ENCODE measurements at regions not wholly inside any gene's neighbourhood (a gene's known extent, or its start where the extent isn't known, plus 50 kb on each side); places are given as distances from the start of the nearest gene placed in this dataset.
"Not testable (repeated sequence)": the region's sequence is repeated elsewhere in the genome, so short reads cannot be mapped to it uniquely, and the experiment has no call there.

DNA sequence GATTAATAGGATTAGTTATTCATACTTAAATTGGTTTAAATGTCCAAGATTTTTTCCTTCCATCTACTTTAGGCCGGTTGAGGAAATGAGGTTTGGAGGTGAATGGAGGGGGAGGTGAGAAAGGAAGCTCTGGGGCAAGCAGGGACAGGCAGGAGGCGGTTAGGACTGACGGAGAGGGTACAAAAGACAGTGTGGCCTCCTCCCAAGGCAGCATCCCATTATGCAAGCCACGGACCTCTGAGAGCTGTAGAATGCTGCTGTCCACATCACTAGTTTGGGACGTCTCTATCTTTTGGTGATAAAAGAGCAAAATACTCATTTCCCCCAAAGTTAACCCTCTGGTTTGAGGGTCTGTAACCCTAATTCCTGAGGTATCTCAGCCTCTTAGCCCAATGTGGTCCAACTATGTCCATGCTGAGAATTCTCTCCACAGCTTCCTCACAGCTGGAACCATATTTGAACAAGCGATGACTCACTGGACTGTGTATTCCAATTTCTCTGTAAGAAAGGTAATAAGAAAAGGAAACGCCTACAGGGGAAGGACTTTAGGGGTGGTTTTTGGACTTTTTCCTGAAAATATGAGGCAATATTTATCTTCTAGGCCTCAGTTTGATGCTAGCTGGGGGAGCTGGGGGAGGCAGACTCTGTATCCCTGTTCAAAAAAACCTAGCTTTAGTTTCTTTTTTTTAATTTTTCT is 172.2 kb downstream of the TFAP2B start:
- no peak overlapping the region for H3K27ac Mint-ChIP-seq
- intact Hi-C loops (cut with micrococcal nuclease) = no loop called here
- H3K4me1 Mint-ChIP-seq (ENCODE audit: low read depth) = no peaks in the 10 kb centered on the region
- H3K9me3 Mint-ChIP-seq = no peaks in the 10 kb centered on the region
- H3K27me3 Mint-ChIP-seq (ENCODE audit: insufficient read depth) = peaks cover 2% of the 10 kb centered on the region
- DNase-seq (ENCODE audit: low spot score) = no peak
- H3K36me3 Mint-ChIP-seq (ENCODE audit: low read depth) = no peaks in the 10 kb centered on the region
- no peak overlapping the region for H3K4me3 Mint-ChIP-seq

DNA sequence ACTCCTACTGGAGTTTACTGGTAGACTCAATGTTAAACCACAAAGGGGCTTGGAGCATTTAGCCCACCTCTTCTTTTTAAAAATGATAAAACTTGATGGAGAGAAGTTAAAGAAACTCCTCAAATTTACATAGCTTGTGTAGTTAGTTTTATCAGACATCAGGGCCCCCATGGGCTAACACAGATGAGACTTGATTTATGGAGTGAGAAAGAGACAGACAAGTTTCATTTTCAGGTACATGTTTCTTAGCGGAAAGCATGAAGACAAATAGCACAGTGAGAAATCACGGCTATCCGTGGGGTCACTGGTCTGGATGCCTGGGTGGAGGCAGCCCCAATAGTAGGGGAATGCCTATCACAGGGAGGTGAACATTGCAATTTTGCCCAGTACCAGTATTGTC is 173.6 kb downstream of the TFAP2B start:
- peaks cover 2% of the 10 kb centered on the region for H3K27me3 Mint-ChIP-seq (ENCODE audit: insufficient read depth)
- no peak overlapping the region for H3K27ac Mint-ChIP-seq
- no peak overlapping the region for H3K4me3 Mint-ChIP-seq
- no peaks in the 10 kb centered on the region for H3K4me1 Mint-ChIP-seq (ENCODE audit: low read depth)
- no peaks in the 10 kb centered on the region for H3K9me3 Mint-ChIP-seq
- no peak for DNase-seq (ENCODE audit: low spot score)
- H3K36me3 Mint-ChIP-seq (ENCODE audit: low read depth) = no peaks in the 10 kb centered on the region
- intact Hi-C loops (cut with micrococcal nuclease) = no loop called here

DNA sequence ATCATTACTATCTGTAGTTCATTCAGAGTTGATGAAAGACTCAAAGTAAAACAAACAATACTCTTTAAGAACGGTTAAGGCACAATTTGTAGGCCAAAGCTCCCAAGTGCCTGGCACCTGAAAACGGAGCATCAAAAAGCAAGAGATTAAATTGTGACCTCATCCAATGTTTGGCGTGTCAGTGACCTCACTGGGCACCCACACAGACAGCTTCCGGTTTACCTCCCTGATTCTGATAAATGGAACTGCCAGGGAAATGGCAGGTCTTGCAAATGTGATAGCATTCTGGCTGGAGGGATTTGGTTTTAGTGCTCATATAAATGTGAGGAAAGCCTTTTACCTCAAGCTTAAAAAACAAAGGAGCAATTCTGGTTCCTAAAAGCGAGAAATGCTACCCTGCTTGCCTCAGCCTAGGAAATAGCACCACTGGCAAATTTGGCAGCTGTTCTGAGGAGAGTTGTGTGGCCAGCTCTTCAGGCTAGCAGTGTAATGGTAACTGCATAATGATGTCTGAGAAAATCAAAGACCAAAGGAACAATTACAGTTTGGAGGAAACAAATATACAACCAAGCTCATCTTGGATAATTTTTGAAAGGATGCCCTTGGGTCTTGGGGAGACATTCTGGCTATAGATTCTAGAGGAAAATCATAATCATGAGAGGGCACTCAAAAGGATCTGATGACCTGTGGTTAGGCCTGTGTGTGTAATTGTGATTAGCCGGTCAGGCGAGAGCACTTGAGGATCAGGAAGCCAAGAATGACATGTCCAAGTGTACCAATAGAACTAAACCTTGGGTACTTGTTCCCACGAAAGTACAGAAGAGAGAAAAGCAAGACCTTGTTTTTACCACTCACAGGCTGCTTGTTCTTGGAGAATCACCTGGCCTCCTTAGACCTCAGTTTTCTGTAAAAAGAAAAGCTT is 174.3 kb downstream of the TFAP2B start:
- peaks cover 2% of the 10 kb centered on the region for H3K27me3 Mint-ChIP-seq (ENCODE audit: insufficient read depth)
- H3K36me3 Mint-ChIP-seq (ENCODE audit: low read depth) = no peaks in the 10 kb centered on the region
- no peak overlapping the region for H3K4me3 Mint-ChIP-seq
- H3K4me1 Mint-ChIP-seq (ENCODE audit: low read depth) = no peaks in the 10 kb centered on the region
- no peak overlapping the region for H3K27ac Mint-ChIP-seq
- intact Hi-C loops (cut with micrococcal nuclease) = no loop called here
- DNase-seq (ENCODE audit: low spot score) = no peak
- no peaks in the 10 kb centered on the region for H3K9me3 Mint-ChIP-seq

DNA sequence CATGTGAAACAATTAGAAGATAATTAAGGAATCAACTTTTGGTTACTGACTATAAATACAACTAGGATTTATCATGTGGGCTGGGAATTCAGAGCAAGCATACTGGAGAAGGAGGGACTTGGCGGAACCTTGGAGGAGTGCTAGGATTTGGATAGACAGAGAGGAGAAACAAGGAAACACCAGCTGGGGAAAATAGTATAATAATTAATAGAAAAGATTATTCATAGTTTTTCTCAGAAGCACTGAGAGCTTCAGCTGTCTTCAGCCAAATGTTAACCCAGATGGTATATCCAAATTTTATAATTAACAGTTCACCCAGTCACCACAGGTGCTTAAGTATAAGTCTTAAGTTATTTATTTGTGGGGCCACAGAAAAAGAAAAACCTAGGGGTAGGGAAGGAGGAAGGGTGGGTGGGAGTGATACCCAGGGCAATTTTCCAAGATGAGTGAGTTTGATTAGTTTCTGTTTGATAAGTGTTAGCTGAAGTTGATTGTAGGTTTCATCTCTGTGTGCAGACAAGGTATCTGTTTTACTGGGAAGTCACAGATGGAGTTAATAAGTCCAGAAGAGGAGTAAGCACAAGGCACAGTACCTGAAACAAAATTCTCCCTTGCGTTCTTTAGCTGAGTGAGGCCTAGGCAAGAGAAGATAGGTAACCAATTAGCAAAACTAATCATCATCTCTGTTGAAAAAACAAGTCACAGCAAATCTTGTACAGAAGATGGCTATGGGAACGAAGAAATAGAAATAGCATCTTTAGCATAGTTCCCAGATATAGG is 175.5 kb downstream of the TFAP2B start:
- no peak for DNase-seq (ENCODE audit: low spot score)
- no peaks in the 10 kb centered on the region for H3K9me3 Mint-ChIP-seq
- H3K4me1 Mint-ChIP-seq (ENCODE audit: low read depth) = no peaks in the 10 kb centered on the region
- H3K36me3 Mint-ChIP-seq (ENCODE audit: low read depth) = no peaks in the 10 kb centered on the region
- H3K27ac Mint-ChIP-seq = no peak overlapping the region
- intact Hi-C loops (cut with micrococcal nuclease) = no loop called here
- no peak overlapping the region for H3K4me3 Mint-ChIP-seq
- H3K27me3 Mint-ChIP-seq (ENCODE audit: insufficient read depth) = peaks cover 2% of the 10 kb centered on the region

DNA sequence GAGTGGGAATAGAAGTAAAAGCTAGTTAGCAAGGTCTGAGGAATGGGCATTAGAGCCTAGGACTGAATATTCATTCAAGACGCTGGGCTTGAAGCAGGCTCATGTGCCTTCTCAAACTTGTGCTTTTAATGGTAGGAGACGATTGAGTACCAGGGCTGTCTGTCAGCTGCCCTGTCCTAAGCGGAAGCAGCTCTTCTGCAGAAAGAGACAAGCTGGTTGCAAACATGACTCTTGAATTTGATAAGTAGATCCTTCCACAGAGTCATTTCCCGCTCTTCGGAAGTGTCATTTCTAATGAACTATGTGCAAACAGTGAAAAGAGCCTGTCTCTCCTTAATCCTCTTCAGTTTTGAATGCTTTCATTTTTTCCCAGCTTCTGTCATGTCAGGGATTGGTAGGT is 176.4 kb downstream of the TFAP2B start:
- no peak for DNase-seq (ENCODE audit: low spot score)
- intact Hi-C loops (cut with micrococcal nuclease) = no loop called here
- Mint-ChIP-seq H3K36me3 (ENCODE audit: low read depth) (no peaks in the 10 kb centered on the region), H3K27ac (no peak overlapping the region), H3K4me3 (no peak overlapping the region), H3K27me3 (ENCODE audit: insufficient read depth) (peaks cover 2% of the 10 kb centered on the region), H3K4me1 (ENCODE audit: low read depth) (no peaks in the 10 kb centered on the region), H3K9me3 (no peaks in the 10 kb centered on the region)

DNA sequence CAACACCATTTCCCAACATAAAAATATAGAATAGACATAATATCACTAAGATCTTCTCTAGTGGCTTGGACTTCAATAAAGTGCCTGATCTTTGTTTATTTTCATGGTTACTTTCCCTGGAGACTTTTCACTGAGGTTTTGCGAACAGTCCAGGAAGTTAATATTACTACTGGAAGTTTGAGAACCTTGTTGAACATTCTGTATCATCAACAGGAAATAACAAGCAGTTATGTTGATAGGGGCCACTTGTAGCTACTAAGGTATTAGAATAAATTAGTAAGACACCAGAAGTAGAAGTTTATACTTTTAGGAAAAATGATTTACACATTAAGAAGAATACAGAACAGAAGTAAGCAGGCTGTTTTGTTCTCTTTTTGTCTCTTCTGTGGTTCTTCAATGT is 180.2 kb downstream of the TFAP2B start:
- Mint-ChIP-seq H3K4me1 (ENCODE audit: low read depth) (no peaks in the 10 kb centered on the region), H3K27me3 (ENCODE audit: insufficient read depth) (peaks cover 2% of the 10 kb centered on the region), H3K36me3 (ENCODE audit: low read depth) (no peaks in the 10 kb centered on the region), H3K9me3 (no peaks in the 10 kb centered on the region), H3K27ac (no peak overlapping the region), H3K4me3 (no peak overlapping the region)
- DNase-seq (ENCODE audit: low spot score) = no peak
- intact Hi-C loops (cut with micrococcal nuclease) = no loop called here

DNA sequence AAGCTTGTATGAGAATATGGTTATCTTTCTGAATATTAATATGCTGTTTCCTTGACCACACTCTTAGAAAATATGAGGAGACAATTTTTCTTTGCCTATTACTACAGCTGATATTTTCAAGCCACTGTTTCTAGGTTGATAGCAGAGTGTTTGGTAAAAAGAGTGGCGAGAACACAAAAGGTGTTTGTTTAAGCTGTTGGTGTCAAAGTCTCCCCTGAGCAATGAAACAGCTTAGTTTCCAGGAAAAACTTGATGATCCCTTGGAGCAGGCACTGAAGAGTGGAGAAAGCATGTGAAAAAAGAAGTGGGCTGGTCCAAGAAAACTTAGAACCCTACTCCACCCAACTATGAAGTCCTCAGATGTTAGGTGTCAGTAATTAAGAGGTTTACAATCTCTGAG is 182.7 kb downstream of the TFAP2B start:
- no peak overlapping the region for H3K4me3 Mint-ChIP-seq
- no peak overlapping the region for H3K27ac Mint-ChIP-seq
- DNase-seq (ENCODE audit: low spot score) = no peak
- H3K36me3 Mint-ChIP-seq (ENCODE audit: low read depth) = no peaks in the 10 kb centered on the region
- intact Hi-C loops (cut with micrococcal nuclease) = no loop called here
- no peaks in the 10 kb centered on the region for H3K9me3 Mint-ChIP-seq
- H3K4me1 Mint-ChIP-seq (ENCODE audit: low read depth) = no peaks in the 10 kb centered on the region
- no peaks in the 10 kb centered on the region for H3K27me3 Mint-ChIP-seq (ENCODE audit: insufficient read depth)

DNA sequence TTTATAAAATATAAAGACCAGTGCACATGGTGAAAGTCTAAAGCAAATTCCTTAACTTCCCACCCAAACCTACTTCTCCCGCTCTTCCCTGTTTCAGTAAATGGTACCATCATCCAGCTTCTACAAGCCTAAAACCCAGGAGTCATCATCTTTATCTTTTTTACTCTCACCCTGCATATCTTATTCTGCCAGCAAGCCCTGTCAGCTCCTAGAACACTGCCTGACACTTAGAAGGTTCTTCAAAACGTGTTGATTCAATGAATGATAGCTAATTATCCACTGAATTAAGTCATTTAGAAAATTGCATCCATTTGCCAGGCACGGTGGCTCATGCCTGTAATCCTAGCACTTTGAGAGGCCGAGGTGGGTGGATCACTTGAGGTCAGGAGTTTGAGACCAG is 185.7 kb downstream of the TFAP2B start:
- intact Hi-C loops (cut with micrococcal nuclease) = no loop called here
- H3K4me3 Mint-ChIP-seq = no peak overlapping the region
- H3K27ac Mint-ChIP-seq = no peak overlapping the region
- no peaks in the 10 kb centered on the region for H3K36me3 Mint-ChIP-seq (ENCODE audit: low read depth)
- H3K4me1 Mint-ChIP-seq (ENCODE audit: low read depth) = no peaks in the 10 kb centered on the region
- no peaks in the 10 kb centered on the region for H3K9me3 Mint-ChIP-seq
- no peak for DNase-seq (ENCODE audit: low spot score)
- H3K27me3 Mint-ChIP-seq (ENCODE audit: insufficient read depth) = no peaks in the 10 kb centered on the region

DNA sequence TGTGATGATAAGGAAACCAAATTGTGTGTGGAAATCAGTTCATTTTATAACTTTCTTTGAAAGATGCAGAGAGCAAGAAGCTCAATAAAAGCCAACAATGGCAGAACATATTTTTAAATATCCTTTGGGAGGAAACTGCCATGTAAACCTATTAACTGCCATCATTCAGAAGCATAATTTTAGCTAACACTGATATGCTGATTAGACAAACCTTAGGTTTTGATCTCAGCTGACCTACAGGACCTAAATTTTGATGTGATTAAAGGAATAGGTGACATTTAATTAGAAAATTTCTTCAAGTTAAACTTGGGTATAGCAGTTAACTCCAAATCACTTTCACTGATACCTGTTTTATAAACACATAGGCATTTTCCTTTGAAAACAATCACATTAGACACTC is 187.1 kb downstream of the TFAP2B start:
- Mint-ChIP-seq H3K9me3 (no peaks in the 10 kb centered on the region), H3K27ac (no peak overlapping the region), H3K4me1 (ENCODE audit: low read depth) (no peaks in the 10 kb centered on the region), H3K36me3 (ENCODE audit: low read depth) (no peaks in the 10 kb centered on the region), H3K27me3 (ENCODE audit: insufficient read depth) (no peaks in the 10 kb centered on the region), H3K4me3 (no peak overlapping the region)
- intact Hi-C loops (cut with micrococcal nuclease) = no loop called here
- no peak for DNase-seq (ENCODE audit: low spot score)

DNA sequence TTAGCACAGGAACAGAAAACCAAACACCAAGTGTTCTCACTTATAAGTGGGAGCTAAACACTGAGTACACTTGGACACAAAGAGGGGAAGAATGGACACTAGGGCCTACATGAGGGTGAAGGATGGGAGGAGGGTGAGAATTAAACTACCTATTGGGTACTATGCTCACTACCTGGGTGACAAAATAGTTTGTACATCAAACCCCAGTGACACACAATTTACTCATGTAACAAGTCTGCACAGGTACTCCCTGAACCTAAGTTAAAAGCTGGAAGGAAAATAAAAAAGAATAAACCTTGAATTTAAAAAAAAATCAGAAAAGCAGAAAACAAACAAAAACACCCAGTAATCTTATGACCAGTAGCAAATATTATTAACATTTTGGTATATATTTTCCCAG is 188.6 kb downstream of the TFAP2B start:
- Mint-ChIP-seq H3K4me3 (no peak overlapping the region), H3K27ac (no peak overlapping the region), H3K27me3 (ENCODE audit: insufficient read depth) (no peaks in the 10 kb centered on the region), H3K36me3 (ENCODE audit: low read depth) (no peaks in the 10 kb centered on the region), H3K9me3 (no peaks in the 10 kb centered on the region), H3K4me1 (ENCODE audit: low read depth) (no peaks in the 10 kb centered on the region)
- intact Hi-C loops (cut with micrococcal nuclease) = no loop called here
- no peak for DNase-seq (ENCODE audit: low spot score)

DNA sequence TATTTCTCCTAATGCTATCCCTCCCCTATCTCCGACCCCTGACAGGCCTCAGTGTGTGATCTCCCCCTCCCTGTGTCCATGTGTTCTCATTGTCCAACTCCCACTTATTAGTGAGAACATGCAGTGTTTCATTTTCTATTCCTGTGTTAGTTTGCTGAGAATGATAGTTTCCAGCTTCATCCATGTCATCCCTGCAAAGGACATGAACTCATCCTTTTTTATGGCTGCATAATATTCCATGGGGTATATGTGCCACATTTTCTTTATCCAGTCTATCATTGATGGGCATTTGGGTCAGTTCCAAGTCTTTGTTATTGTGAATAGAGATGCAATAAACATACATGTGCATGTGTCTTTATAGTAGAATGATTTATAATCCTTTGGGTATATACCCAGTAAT is 190.0 kb downstream of the TFAP2B start:
- H3K4me1 Mint-ChIP-seq (ENCODE audit: low read depth); H3K9me3 Mint-ChIP-seq; H3K27ac Mint-ChIP-seq; DNase-seq (ENCODE audit: low spot score); intact Hi-C loops (cut with micrococcal nuclease); H3K4me3 Mint-ChIP-seq; H3K36me3 Mint-ChIP-seq (ENCODE audit: low read depth); H3K27me3 Mint-ChIP-seq (ENCODE audit: insufficient read depth): not testable (repeated sequence)

DNA sequence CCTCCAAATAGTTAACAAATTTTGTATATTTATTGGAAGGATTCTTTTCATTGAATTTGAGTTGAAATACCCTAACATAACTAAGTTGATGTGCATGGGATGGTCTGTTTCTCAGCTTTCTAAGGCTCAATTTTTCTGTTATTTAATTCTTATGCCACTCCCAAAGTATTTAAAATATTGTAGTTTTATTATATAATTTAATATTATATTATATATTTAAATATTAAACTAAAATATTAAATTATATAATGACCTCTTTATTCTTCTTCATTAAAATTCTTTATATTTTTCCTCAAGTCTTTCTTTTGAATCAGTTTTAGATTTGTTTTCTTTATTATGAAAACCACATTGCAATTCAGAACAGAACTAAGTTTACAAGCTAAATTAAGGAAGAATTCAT is 194.7 kb downstream of the TFAP2B start:
- Mint-ChIP-seq H3K4me1 (ENCODE audit: low read depth) (no peaks in the 10 kb centered on the region), H3K27me3 (ENCODE audit: insufficient read depth) (no peaks in the 10 kb centered on the region), H3K36me3 (ENCODE audit: low read depth) (no peaks in the 10 kb centered on the region), H3K4me3 (no peak overlapping the region), H3K27ac (no peak overlapping the region), H3K9me3 (no peaks in the 10 kb centered on the region)
- no peak for DNase-seq (ENCODE audit: low spot score)
- intact Hi-C loops (cut with micrococcal nuclease) = no loop called here

DNA sequence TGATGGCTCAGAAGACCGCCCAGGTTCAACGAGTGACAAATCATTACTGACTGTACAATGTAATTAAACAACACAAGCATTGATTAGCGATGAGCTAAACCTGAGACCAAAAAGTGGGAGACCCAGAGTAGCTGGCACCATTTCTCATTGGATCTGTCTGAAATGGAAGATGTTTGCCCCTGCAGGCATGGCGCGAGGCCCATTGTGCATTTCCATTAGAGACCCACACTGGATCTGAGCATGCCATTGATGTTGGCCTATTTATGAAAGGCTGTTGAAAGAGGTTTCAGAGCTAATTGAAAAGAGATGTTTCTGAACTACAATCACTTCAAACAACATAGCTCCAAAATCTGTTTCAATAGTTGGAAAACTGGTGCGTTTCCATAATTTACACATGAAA is 196.7 kb downstream of the TFAP2B start:
- no peak overlapping the region for H3K27ac Mint-ChIP-seq
- H3K4me1 Mint-ChIP-seq (ENCODE audit: low read depth) = no peaks in the 10 kb centered on the region
- H3K4me3 Mint-ChIP-seq = no peak overlapping the region
- no peak for DNase-seq (ENCODE audit: low spot score)
- no peaks in the 10 kb centered on the region for H3K36me3 Mint-ChIP-seq (ENCODE audit: low read depth)
- no peaks in the 10 kb centered on the region for H3K27me3 Mint-ChIP-seq (ENCODE audit: insufficient read depth)
- intact Hi-C loops (cut with micrococcal nuclease) = no loop called here
- H3K9me3 Mint-ChIP-seq = no peaks in the 10 kb centered on the region

Measured in activated T-helper 1 cell treated with anti-CD3 and anti-CD28 coated beads, Interleukin-12 subunit alpha, Interleukin-12 subunit beta, Interleukin-2, Interleukin-4 antibody, amounts not matched to agents 30 ng/mL and 10 ng/mL and 1 ng/mL, durations not matched to agents 14 hours and 24 hours and 36 hours (primary cell).